ENCODE measurements at regions not wholly inside any gene's neighbourhood (a gene's known extent, or its start where the extent isn't known, plus 50 kb on each side); places are given as distances from the start of the nearest gene placed in this dataset.

DNA sequence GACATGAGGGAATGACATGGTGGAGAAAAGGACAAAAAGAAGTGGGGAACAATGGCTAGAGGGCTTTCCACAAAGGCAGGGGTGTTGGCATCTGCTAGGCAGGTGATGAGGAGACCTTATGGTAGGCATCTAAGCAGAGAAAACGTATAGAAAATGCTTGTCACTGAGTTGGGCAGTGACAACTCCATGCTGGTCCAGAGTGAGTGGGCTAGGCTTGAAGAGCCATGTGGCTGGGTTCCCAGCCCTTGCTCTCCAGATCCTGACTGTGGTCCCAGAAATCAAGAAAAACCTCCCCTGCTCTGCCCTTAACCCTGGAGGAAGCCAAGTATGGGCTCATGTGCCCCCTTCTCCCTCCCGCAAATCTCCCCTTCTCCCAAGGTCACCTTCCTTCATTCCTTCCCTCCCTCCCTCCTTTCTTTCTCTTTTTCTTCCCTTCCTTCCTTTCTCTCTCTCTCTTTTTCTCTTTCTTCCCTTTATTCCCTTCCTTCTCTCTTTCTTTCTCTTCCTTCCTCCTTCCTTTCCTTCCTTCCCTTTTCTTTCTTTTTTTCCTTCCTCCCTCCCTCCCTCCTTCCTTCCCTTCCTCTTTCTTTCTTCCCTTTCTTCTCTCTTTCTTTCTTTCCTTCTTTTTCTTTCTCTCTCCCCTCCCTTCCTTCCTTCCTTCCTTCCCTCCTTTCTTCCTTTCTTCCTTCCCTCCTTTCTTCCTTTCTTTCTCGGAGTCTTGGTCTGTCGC, 102.8 kb downstream of the NAV1 start:
- TF ChIP-seq, protein P1, sequence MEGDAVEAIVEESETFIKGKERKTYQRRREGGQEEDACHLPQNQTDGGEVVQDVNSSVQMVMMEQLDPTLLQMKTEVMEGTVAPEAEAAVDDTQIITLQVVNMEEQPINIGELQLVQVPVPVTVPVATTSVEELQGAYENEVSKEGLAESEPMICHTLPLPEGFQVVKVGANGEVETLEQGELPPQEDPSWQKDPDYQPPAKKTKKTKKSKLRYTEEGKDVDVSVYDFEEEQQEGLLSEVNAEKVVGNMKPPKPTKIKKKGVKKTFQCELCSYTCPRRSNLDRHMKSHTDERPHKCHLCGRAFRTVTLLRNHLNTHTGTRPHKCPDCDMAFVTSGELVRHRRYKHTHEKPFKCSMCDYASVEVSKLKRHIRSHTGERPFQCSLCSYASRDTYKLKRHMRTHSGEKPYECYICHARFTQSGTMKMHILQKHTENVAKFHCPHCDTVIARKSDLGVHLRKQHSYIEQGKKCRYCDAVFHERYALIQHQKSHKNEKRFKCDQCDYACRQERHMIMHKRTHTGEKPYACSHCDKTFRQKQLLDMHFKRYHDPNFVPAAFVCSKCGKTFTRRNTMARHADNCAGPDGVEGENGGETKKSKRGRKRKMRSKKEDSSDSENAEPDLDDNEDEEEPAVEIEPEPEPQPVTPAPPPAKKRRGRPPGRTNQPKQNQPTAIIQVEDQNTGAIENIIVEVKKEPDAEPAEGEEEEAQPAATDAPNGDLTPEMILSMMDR (IDR thresholded peaks at IDR 0.05), result no peak
- TF ChIP-seq EZH2 (IDR thresholded peaks at IDR 0.05; ENCODE audit: borderline replicate concordance, insufficient read depth, low read depth, low read length, poor library complexity, severe bottlenecking), result no peak

Measured in B cell (primary cell).